ENCODE measurements at regions not wholly inside any gene's neighbourhood (a gene's known extent, or its start where the extent isn't known, plus 50 kb on each side); places are given as distances from the start of the nearest gene placed in this dataset.

- TF ChIP-seq POLR2A (IDR thresholded peaks at IDR 0.05), result no peak
- TF ChIP-seq, protein P1, sequence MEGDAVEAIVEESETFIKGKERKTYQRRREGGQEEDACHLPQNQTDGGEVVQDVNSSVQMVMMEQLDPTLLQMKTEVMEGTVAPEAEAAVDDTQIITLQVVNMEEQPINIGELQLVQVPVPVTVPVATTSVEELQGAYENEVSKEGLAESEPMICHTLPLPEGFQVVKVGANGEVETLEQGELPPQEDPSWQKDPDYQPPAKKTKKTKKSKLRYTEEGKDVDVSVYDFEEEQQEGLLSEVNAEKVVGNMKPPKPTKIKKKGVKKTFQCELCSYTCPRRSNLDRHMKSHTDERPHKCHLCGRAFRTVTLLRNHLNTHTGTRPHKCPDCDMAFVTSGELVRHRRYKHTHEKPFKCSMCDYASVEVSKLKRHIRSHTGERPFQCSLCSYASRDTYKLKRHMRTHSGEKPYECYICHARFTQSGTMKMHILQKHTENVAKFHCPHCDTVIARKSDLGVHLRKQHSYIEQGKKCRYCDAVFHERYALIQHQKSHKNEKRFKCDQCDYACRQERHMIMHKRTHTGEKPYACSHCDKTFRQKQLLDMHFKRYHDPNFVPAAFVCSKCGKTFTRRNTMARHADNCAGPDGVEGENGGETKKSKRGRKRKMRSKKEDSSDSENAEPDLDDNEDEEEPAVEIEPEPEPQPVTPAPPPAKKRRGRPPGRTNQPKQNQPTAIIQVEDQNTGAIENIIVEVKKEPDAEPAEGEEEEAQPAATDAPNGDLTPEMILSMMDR (IDR thresholded peaks at IDR 0.05), result no peak
These were observed 121.1 kb downstream of the NUF2 start for GRCh38 chr1:163442895-163443294.

All from Peyer's patch (tissue), 4 donors.